Mesenteric fat pad (tissue), 1 donor: ENCODE measurements at regions not wholly inside any gene's neighbourhood (a gene's known extent, or its start where the extent isn't known, plus 50 kb on each side); places are given as distances from the start of the nearest gene placed in this dataset.

Source experiments
- DNase-seq: peaks from one replicate; pipeline ENCODE4 v3.0.0-alpha.2; 2020; ENCODE audit warnings: low spot score
- donor health status: DM: yes; HTN: yes; CAD: no.

DNA sequence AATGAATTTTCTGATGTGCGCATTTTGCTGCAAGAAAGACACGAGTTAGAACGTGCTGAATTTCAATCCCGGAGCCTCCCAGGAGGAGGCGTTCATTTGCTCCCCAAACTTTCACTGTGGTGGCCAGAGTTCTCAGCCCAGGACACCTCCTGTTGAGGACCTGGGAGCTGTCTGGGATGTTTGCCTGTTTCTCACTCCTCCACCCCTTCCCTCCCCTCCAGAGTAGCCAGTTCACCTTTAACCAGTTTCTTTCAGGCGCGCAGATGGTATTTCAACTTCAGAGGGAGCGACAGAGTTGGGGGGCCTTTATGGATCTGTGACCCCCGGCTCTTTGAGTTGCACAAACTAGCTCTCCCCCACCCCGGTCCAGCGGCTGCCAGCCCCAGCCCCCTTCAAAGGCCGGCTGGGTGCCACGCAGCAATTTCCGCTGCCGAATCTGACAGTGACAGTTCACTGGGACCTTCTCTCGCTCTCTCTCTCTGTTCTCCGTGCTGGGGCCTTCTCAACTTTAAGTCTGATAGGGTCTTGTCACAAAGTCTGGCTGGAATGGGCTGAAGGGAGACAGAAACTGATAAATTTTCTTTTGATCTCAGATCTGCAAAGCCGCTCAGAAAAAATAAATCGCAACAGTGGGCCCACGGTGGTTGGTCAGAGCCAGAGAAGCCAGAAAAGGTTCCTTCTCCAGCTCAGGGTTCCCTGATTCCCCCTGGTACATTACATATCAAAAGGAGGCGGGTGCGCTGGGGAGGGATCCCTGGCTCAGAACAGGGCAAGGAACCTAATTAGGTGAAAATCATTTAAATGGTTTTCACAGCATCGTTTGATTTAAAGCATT is 100.0 kb upstream of the STX18 start:
- DNase-seq, result no peak

DNA sequence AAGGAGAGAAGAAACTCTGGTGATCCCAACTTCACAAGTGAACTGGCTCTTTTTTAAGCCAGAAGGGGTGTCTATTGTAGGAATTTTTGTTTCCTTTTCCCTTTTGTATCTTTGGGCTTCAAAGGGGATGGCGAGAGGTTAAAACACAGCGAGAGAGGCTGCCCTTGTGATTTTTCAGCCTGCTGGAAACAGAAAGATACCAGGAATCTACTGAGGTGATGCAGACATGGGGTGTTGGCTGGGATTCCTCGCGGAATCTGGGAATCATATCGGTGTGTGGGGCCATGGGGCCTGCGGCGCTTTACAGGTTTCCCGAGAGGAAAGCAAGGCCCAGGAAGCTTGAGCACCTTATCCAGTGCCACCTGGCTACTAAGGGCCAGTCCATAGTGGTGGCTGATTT is 99.4 kb upstream of the STX18 start:
- DNase-seq, result no peak

DNA sequence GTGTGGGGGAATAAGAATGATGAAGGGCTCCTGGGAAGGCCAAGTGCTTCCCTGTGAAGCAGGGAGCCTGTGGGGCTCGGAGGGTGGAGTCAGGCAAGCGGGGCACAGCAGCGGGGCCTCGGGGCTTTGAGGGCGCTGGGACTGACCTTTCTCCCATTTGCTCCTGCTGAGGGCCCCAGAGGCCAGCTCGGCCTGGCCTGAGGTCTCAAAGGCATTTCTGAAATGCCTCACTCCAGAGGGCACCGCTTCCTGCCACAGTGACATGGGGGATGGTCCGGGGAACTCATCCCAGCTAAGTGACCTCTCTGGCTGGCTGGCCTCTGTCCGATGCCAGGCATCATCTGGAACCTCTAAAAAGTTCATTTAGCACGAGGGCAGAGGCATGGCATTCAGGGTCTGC is 98.8 kb upstream of the STX18 start:
- no peak for DNase-seq

DNA sequence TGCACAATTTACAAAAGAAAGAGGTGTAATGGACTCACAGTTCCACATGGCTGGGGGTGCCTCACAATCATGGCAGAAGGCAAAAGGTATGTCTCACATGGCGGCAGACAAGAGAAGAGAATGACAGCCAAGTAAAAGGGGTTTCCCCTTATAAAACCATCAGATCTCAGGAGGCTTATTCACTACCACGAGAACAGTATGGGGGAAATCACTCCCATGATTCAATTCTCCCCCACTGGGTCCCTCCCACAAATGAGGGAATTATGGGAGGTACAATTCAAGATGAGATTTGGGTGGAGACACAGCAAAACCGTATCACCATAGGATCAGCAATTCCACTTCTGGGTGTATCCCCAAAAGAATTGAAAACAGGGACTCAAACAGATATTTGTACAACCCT is 97.5 kb upstream of the STX18 start:
- no peak for DNase-seq

DNA sequence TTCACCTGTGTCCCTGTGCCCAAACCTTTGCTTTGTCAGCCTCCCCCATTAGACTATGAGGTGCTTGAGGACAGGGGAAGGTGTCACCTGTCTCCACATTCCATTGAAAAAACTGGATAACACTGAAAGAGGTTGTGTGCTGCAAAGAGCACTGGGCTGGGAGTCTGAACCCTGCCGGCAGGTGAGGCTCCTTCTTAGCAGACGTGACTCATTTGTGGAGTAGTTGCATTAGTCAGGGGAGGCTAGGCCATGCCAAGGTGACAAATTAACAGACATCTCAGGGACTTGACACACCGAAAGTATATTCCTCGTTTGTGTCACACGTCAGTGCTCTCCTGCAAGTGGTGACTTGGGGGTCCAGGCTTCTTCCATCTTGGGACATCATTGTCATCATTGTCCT is 95.9 kb upstream of the STX18 start:
- no peak for DNase-seq

DNA sequence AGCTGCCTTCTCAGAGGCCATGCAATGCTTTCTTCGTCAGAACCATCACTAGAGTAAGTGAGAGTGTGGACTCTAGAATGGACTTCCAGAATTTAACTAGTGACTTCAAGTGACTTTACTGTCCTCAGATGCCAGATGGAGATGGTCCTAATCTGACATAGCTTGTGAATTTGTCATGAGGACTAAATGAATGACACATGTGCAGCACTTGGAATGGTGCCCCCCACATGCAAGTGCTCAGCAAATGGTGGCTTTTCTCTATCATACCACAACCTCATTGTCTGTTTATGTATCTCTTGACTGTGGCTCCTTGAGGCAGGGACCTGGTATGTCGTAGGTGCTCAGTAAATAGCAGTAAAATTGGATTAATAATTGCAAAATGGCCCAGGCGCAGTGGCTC is 91.6 kb upstream of the STX18 start:
- DNase-seq, result no peak

DNA sequence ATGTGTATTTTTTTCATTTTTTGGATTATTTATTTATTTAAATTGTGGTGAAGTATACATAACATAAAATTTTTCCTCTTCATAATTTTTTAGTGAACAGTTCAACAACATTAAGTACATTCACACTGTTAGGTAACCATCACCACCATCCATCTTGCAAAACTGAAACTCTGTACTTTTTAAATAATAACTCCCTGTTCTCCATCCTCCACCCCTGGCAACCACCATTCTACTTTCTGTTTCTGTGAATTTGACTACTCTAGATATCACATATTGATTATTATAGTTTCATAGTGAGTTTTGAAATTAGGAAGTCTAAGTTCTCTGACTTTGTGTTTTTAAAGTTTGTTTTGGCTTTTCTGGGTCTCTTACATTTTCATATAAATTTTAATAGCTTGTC is 89.3 kb upstream of the STX18 start:
- no peak for DNase-seq

DNA sequence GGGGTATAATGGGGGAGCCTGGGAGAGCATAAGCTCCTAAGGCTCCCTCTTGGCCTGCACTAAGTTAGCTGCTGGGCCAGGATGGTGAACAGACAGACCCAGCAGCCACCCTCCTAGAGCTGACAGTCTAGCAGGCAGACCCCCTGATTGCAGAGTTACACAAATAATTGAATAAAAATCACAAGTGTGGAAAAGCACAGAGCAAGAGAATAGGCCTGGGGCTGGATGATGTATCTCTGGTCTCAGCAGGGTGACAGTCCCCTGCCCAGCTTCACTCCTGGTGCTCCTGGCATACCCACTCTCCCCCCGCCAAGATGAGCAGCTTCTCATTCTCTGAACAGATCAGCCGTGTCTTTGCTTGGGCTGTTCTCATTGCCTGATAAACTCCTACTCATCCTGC is 86.1 kb upstream of the STX18 start:
- no peak for DNase-seq

DNA sequence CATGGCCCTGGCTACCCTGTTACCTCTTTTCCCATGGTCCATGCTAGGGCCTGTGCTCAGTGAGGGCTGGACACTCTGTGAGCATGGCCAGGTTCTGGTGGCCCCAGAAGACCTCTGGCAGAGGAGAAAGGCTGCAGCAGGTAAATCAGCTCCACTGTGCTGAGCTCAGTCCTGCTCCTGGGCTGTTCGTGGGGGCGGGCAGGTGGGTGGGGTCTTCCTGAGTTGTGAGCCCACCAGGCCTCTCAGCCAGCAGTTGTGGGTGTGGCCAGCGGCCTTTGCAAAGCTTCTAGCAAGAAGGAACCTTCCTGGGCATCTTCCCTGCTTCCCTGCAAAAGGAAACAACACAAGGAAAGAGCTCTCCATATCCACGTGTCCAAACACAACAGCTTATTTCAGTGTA is 85.3 kb upstream of the STX18 start:
- no peak for DNase-seq

DNA sequence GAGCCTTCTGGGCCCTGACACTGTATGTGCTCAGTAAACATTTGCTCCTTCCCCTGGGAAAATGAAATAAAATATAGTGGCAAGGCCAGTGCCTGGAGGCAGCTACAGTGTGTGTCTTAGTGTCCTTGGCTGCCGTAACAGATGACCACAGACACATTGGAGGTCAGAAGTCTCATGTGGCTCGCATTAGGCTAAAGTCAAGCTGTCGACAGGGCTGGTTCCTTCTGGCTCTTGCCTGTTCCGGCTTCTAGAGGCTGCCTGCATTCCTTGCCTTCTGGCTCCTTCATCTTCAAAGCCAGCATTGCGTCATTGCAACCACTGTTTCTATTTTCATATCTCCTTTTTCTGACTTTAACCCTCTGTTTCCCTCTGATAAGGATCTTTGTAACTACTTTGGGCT is 83.6 kb upstream of the STX18 start:
- DNase-seq, result no peak

DNA sequence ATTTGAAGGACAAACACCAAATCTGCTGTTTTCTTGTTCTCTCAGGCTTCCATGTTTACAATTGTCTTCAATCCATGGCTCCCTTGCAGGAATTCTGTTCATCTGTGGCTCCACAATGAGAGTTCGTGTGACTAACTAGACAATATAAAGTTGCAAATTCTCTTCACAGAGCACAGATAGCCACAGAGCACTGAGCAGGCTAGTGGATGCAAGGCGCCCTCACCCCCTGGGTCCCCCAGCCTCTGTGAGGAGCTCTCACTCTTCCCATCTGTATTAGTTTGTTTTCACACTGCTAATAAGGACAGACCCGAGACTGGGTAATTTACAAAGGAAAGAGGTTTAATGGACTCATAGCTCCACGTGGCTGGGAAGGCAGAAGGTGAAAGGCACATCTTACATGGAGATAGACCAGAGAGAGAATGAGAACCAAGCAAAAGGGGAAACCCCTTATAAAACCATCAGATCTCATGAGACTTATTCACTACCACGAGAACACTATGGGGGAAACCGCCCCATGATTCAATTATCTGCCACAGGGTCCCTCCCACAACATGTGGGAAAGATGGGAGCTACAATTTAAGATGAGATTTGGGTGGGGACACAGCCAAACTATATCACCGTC is 82.5 kb upstream of the STX18 start:
- DNase-seq, result no peak

DNA sequence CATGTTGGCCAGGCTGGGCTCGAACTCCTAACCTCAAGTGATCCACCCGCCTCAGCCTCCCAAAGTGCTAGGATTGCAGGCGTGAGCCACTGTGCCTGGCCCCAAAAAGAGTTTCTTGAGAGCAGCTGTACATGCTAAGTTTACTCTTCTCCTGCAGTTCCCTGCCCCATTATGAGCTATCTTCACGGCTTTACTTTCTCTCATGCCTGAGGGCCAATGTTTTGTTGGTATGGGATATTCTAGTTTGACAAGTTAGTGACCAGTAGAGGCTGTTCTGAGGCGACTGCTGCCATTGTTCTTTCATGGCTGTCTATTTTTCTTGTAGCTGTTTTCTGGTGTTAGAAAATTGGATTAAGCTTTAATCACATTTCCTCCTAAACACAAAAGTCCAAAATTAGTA is 78.0 kb upstream of the STX18 start:
- DNase-seq, result no peak

DNA sequence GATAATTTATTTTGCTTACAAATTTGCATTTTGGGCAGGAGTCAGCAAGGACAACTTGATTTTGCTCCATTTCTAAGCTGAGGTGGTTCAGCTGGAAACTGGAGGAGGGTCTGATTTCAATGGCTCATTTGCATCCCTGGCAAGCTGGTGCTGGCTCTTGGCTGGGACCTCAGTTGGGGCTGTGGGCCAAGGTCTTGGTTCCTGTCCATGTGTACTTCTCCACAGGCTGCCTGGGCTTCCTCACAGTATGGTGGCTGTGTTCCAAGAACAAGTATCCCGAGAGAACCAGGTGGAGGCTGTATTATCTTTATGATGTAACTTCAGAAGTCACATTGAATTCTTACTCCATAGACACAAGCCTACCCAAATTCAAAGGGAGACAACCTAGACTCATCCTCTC is 77.0 kb upstream of the STX18 start:
- DNase-seq, result no peak

DNA sequence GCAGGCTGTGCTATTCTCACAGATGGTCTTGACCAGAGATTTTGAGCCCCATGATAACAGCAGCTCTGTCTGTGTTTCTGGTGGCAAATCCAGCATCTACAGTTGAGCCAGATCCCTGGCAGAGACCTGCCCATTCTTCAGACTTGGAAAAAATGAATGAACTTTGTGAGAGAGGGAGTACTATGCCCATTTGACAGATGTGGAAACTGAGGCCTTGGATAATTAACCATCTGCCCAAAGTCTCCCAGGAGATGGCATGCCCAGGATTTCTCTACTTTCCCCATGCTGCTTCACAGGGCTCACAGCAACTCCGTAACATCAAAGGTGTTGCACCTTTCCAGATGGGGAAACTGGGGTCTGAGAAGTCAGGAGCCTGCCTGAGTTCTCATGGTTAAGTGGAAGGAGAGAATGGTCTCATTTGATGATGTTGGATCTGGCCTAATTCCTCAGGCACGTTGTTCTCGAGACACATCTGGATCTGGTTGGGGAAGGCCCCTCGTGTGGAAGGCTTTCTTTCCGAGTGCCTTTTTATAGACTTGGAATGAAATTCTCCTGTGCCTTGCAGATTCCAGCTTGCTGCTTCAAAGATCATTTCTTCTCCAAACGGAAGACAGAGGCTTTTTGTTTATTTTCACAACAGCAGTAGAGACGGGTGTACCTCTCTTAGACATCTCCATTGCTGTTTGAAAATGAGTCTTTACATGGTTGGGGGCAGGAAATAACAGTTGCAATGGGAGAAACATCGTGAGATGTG is 73.3 kb upstream of the STX18 start:
- no peak for DNase-seq

DNA sequence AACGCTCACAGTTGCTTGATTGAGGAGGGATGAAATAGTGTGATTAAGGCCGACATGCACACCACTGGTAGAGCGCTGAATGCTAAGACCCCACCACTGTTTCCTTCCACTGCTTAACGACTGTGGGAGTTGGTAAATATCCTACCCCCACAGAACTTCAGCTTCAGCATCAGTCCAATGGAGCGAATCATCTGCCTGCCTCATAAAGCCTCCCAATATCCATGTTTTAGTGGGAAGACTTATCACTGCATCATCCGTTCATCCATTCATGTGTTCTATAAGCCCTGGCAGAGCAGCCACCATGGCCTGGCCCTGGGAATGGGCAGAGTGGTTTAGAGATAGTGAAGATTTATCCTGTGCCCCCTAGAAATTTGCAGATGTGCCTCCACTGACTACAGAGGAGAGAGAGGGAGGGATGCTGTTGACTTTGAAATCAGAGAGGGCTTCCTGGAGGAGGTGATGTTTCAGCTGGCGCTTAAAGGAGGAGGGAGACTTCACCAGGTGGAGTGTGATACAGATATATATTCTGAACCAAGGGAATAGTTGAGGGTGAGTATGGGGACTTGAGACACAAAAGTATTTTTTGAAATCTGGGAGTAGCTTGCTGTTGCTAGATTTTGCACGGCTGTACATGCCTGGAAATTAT is 71.9 kb upstream of the STX18 start:
- DNase-seq, result no peak

DNA sequence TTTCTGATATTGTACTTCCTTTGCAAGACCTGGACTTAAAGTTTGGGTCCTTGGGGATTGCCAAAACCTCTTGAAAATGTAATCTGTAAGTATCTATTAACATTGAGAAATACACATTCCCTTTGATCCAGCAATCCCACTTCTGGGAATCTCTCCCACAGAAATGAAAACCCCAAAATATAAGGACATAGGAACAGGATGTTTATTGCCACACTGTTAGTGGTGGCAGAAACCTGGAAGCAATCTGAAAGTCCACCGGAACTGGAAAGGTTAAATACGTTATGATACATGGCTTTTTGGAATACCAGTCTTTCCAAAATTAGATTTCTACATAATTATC is 71.2 kb upstream of the STX18 start:
- DNase-seq, result no peak

DNA sequence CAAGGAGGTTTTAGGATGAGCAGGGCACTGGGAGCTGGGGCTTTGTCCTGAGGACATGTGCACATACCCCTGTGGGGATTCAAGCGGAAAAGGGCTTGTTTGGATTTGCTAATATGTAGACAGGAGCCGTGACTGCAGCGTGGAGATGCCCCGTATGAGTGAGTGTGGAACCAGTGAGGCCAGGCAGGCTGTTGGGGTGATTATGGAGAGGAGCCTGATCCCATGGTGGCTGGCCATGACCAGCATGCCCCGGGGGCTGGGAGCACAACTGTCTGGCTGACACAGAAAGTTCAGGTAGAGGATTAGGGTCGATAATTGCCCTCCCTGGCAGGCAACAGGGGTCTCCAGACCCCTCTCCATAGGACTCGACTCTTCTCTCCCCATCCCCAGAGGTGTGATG is 68.8 kb upstream of the STX18 start:
- no peak for DNase-seq

DNA sequence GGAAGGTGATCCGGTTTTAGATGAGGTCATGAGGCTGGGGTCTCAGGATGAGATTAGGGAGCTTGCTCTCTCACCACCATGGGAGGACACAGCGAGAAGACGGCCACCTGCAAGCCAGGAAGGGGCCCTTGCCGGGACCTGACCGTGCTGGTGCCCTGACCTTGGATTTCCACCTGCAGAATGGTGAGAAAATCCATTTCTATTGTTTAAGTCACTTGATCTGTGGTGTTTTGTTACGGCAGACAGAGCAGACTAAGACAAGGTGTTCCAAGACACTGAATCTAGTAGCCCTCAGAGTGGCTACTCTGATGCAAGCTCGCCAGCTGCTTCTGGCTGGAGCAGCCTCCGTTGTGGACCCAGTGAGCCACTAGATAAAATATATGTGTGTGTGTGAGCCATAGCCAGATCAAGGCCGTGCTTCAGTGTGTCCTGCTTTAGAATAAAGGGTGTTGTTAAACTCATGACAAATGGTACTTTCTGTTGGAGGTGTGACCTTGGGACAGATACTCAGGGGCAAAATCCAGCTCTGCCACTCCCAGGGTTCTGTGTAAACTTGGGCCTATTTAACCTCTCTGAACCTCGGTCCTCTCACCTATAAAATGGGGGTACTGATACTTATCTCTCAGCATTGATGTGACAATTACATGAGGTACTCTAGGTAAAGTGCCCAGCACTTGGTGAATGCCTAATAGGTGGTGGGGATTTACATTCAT is 67.9 kb upstream of the STX18 start:
- no peak for DNase-seq

DNA sequence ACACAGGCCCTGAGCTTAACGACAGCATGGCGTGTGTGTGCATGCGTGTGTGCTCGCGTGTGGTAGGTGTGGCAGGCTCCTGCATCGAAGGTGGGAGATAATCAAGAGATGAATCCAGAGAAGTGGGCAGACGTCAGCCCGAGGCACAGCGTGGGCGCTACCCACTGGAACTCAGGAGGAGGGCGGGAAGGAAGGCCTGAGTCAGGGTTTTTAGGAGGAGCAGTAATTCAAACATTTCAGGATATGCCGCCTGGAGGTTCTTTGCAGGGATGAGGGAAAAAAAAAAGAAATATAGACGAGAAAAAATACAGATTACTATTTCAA is 66.3 kb upstream of the STX18 start:
- no peak for DNase-seq

DNA sequence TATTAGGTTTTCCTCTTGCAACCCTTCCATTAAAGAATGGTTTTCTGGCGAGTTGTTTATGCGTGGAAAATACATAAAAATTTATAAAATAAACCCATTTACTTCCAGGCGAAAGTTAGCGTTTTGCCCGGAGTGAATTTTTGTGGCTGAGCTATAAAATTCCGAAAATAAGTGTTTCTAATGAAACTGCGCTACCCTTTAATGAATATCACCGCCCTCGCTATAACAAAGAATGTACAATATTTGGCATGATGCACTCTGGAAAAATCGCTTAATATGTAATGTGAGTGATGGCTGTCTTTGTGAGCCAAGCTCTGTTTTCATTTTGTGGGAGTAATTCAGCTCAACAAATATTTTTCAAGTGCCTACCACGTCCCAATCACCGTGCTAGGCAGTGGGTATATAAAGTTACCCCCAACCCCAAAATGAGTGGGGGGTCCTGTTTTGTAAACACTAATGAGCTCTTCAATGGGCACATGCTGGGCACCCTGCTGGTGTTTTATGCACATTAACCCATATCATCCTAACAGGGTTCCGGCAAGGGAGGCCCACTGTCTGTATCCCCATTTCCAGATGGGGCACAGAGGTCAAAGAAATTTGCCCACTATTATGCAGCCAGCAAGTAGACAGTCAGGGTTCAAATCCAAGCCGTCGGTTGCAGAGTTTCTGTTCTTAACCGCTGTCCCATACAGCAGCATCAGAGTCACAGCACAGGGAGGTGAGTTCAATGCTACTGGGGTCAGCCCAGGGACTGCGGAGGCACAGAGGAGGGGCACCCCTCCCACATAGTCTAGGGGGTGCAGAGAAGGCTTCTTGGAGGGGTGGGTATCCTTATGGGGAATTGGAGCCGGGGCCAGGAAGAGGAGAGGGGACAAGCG is 65.7 kb upstream of the STX18 start:
- no peak for DNase-seq

DNA sequence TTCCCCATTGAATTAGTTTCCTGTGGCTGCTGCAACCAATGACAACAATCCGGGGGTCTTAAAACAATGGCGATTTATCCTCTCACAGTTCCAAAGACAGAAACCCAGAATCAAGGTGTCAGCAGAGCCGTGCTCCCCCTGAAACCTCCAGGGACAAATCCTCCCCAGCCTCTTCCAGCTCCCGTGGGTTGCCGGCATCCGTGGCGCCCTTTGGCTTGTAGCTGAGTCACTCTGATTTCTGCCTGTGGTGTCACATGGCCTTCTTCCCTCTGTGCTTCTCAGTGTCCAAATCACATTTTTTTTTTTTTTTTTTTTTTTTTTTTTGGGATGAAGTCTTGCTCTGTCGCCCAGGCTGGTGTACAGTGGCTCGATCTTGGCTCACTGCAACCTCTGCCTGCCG is 64.5 kb upstream of the STX18 start:
- no peak for DNase-seq
